HG03280 (cell line): ENCODE measurements at regions not wholly inside any gene's neighbourhood (a gene's known extent, or its start where the extent isn't known, plus 50 kb on each side); places are given as distances from the start of the nearest gene placed in this dataset.
"Not testable (repeated sequence)": the region's sequence is repeated elsewhere in the genome, so short reads cannot be mapped to it uniquely, and the experiment has no call there.

Experiments
- ATAC-seq: cut with Tn5 transposase; IDR thresholded peaks from one replicate; pipeline ENCODE4 v1.9.1; 2021; ENCODE audit warnings: mild to moderate bottlenecking, moderate library complexity; ENCODE audit not compliant: unreplicated experiment

- ATAC-seq: not testable (repeated sequence)
These were observed 214.5 kb upstream of the NOTCH2NLA start for GRCh38 chr1:146443088-146443870.

GRCh38 chr1:146438543-146438942 lies 209.7 kb upstream of the NOTCH2NLA start:
- not testable (repeated sequence) for ATAC-seq

GRCh38 chr1:146416642-146417041 lies 187.8 kb upstream of the NOTCH2NLA start:
- not testable (repeated sequence) for ATAC-seq

GRCh38 chr1:146415017-146415416 lies 186.2 kb upstream of the NOTCH2NLA start:
- not testable (repeated sequence) for ATAC-seq

GRCh38 chr1:146413911-146414310 lies 185.1 kb upstream of the NOTCH2NLA start:
- ATAC-seq: not testable (repeated sequence)

GRCh38 chr1:146411923-146412322 lies 183.1 kb upstream of the NOTCH2NLA start:
- not testable (repeated sequence) for ATAC-seq

- ATAC-seq: peak; percentile 76
These were observed 181.1 kb upstream of the NOTCH2NLA start for GRCh38 chr1:146409817-146410441.

- ATAC-seq: peak; percentile 71
These were observed 180.4 kb upstream of the NOTCH2NLA start for GRCh38 chr1:146409116-146409801.

- ATAC-seq: not testable (repeated sequence)
These were observed 172.5 kb upstream of the NOTCH2NLA start for GRCh38 chr1:146401281-146401825.

GRCh38 chr1:146400173-146401121 lies 171.6 kb upstream of the NOTCH2NLA start:
- not testable (repeated sequence) for ATAC-seq

- not testable (repeated sequence) for ATAC-seq
These were observed 170.4 kb upstream of the NOTCH2NLA start for GRCh38 chr1:146399225-146399624.

GRCh38 chr1:146396801-146397200 lies 168.0 kb upstream of the NOTCH2NLA start:
- ATAC-seq: not testable (repeated sequence)

- ATAC-seq: not testable (repeated sequence)
These were observed 167.4 kb upstream of the NOTCH2NLA start for GRCh38 chr1:146396242-146396641.

GRCh38 chr1:146393796-146394195 lies 165.0 kb upstream of the NOTCH2NLA start:
- ATAC-seq: not testable (repeated sequence)

GRCh38 chr1:146393154-146393553 lies 164.3 kb upstream of the NOTCH2NLA start:
- not testable (repeated sequence) for ATAC-seq

GRCh38 chr1:146389178-146389577 lies 160.4 kb upstream of the NOTCH2NLA start:
- ATAC-seq: not testable (repeated sequence)

- ATAC-seq: peak; percentile 55
These were observed 159.1 kb upstream of the NOTCH2NLA start for GRCh38 chr1:146387750-146388469.

- ATAC-seq: peak; percentile 98
These were observed 158.3 kb upstream of the NOTCH2NLA start for GRCh38 chr1:146386851-146387749.
